Nucleus accumbens (tissue), 56 donors: ENCODE measurements at regions not wholly inside any gene's neighbourhood (a gene's known extent, or its start where the extent isn't known, plus 50 kb on each side); places are given as distances from the start of the nearest gene placed in this dataset.

Experiments
- DNase-seq, 56 donors: peaks; one replicate each; lab custom pipeline; 2025; lab: John Stamatoyannopoulos, UW

GRCh38 chr13:109671919-109672318 lies 114.5 kb downstream of the IRS2 start:
- no peak for DNase-seq

- DNase-seq: no peak
These were observed 115.6 kb downstream of the IRS2 start for GRCh38 chr13:109670776-109671175.

DNA sequence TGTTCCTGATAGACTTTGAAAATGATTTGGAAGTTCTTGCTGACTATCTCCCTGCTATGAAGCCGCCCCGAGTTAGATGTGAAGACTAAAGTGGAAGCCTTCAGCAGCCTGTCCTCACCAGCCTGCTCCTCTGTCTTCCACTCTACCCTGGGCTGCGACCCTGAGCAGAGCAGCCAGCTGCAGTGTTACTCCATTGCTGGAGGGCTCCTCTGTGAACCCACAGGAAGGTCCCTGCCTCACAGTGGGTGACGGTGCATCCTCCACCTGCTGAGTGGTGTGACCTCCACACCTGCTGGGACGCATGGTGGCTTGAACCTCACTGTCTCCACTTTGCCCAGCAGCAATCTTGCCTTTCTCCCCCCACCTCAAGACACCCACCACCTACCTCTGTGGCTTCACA lies 116.4 kb downstream of the IRS2 start:
- no peak for DNase-seq

DNA sequence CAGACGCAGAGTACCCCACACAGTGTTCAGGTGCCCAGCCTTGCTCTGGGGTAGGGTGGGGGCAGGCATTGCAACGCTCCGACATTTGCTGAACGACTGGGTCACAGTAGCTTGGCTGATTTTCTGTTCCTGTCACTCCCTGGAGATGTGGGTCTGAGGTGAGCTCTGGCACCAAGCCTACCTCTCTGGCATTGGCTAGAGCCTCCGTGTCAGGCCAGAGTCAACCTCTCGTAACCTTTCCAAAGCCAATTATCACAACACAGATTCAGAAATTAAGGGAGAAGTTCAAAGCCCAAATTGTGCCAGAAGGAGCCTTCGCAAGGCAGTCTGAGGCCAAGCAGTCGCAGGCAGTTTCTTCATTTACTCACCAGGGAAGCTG lies 117.2 kb downstream of the IRS2 start:
- DNase-seq: no peak

DNA sequence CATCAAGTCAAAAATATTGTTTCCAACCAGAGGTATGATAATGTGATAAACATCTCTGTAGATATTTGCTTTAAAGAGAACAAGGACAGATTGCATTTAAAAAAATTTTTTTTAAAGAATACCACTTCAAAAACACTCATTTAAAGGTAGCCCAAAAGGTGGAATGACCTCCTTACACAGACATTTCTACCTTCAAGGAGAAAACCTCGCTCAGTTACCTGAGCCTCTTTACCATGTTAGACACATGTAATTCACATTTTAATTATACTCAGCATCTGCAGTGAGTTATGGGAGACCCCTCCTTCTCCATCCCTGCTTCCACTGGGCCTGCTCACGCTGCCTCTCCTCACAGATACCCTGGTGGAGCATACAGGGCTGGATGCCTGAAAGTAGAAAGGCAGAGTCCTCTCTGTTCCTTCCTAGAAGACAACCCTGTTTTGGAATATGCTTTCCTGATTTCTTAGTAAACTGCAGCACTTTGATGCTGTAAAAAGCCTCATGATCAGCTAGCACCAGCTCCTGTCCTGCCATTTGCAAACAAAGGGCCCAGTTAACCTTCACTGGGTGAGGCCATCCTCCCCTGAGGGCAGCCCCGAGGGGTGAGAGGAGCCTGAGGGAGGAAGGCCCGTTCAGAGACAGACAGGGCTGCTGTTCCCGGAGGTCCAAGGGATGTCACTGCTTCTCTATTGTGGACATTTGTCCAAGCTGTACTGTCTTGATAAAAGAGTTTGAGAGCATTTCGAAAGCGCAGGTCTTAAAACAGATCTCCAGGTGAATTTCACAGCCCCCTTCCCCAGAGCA lies 117.8 kb downstream of the IRS2 start:
- DNase-seq: no peak

GRCh38 chr13:109667807-109668291 lies 118.5 kb downstream of the IRS2 start:
- no peak for DNase-seq

- DNase-seq: no peak
These were observed 119.3 kb downstream of the IRS2 start for GRCh38 chr13:109667056-109667455.

GRCh38 chr13:109666656-109667055 lies 119.7 kb downstream of the IRS2 start:
- no peak for DNase-seq

- no peak for DNase-seq
These were observed 120.6 kb downstream of the IRS2 start for GRCh38 chr13:109665781-109666249.

GRCh38 chr13:109665240-109665639 lies 121.1 kb downstream of the IRS2 start:
- DNase-seq: no peak

DNA sequence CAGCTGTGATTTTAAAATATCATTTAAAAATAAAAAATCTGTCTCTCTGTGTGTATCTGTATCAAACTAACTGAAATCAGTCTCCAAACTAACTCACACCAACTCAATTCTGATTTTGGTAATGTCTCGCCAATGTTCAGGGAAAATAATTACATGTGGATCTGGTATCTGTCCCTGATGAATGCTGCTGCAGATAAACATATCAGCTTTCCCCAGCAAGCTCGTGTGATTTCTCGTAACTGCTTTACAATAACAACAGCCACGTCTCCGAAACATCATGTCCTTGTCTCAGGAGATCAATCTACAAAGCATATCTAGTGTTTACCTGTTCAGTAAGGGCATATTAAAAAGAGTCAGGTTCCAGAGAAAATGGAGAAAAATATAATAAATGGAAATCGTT lies 129.0 kb downstream of the IRS2 start:
- DNase-seq: no peak

- no peak for DNase-seq
These were observed 130.2 kb downstream of the IRS2 start for GRCh38 chr13:109656206-109656605.

- DNase-seq: no peak
These were observed 130.8 kb downstream of the IRS2 start for GRCh38 chr13:109655611-109656010.

GRCh38 chr13:109655206-109655600 lies 131.2 kb downstream of the IRS2 start:
- DNase-seq: no peak

DNA sequence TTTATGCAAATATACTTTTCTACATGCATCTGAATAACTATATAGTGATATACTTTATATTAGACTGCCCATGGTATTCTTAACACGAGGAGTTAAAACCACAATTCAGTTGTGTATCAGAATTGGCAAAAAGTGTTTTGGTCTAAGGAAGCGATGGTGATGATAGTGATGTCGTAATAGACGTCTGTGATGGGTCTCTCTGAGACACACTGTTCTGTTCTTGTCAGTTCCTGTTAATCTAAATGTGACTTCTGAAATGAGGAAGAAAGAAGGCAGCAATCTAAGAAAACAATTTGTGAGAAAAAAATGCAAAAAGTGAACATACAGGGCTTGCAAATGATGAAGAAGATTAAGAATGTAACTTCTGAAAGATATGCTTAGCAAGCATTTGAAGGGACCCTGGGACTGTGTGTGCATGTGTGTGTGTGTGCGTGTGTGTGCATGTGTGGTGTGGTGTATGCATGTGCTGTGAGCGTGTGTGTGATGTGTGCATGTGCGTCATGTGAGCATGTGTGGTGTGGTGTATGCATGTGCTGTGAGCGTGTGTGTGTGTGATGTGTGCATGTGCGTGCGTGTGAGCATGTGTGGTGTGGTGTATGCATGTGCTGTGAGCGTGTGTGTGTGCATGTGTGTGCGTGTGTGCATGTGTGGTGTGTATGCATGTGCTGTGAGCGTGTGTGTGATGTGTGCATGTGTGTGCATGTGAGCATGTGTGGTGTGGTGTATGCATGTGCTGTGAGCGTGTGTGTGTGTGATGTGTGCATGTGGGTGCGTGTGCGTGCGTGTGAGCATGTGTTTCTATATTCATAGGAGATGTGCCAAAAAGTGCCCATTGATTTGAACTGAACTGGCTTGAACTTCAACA lies 131.8 kb downstream of the IRS2 start:
- no peak for DNase-seq

DNA sequence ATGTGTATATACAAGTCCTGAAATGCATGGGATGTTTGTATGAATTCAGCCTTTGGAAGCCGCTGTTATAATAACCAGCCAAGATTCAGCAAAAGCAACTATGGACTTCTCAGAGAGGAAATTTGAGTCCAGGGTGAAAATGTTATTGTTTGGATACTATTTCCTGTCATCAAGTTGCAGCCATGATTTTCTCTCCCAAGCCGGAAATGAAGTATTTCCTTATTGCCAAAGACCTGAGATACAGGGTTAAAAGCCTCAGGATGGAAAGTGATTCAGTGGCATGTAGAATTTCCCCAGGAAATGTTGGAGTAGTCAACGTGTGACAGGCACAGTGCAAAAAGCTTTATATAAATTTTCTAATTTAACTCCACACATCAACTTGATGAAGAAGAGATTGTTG lies 133.9 kb downstream of the IRS2 start:
- no peak for DNase-seq

DNA sequence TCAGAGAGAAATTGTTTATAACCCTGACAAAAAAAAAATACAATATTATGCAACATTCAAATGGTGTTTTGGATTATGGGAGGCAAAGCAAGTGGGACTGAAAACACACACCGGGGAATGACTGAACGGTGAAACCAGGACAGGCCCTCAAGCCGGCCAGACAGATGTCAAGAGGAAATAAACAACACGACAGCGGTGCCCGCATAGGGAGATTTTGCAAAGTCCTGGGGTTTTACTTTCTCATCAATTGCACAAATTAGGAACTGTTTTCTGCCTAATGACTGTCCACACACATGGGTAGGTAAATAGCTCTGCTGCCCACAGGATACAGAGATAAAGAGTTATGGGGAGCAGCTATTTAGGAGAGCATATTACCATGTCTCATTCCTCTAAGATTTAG lies 134.5 kb downstream of the IRS2 start:
- peak in 1 of 56 donors; percentile 0 for DNase-seq

GRCh38 chr13:109651311-109651710 lies 135.1 kb downstream of the IRS2 start:
- DNase-seq: no peak

GRCh38 chr13:109650861-109651260 lies 135.5 kb downstream of the IRS2 start:
- DNase-seq: no peak

GRCh38 chr13:109649713-109650112 lies 136.7 kb downstream of the IRS2 start:
- no peak for DNase-seq

DNA sequence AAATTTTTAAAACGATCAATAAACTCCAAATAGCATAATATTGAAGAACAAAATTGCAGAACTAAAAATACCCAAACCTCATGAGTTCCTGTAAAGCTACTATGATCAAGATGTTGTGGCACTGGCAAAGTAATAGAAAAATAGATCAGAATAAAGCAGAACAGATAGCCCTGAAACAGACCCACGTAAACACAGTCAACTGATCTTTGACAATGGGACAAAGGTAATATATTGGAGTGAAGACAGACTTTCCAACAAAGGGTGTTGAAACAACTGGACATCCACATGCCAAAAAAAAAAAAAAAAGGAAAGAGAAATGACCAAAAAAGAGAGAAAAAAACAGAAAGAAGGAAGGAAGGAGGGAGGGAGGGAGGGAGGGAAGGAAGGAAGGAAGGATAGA lies 138.7 kb downstream of the IRS2 start:
- no peak for DNase-seq

DNA sequence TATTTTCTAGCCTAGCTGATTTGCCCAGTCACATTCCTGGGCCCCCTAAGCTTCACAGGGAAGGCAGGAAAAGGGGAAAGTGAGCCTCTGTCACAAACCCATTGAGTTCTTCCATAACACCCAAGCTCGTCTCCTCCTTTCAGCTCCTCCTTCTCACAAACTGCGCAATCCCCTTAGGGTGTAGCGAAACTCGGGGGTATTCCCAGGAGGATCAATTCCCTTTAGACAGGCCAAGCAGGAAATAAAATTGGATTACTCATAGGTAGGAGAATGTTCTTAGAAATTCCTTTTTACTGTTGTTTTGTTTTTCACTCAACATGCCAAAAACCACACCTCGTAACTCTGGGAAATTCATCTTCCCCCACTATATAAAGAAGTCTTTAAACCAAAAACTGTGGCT lies 139.3 kb downstream of the IRS2 start:
- no peak for DNase-seq
